ENCODE measurements at regions not wholly inside any gene's neighbourhood (a gene's known extent, or its start where the extent isn't known, plus 50 kb on each side); places are given as distances from the start of the nearest gene placed in this dataset.
"Not testable (repeated sequence)": the region's sequence is repeated elsewhere in the genome, so short reads cannot be mapped to it uniquely, and the experiment has no call there.

DNA sequence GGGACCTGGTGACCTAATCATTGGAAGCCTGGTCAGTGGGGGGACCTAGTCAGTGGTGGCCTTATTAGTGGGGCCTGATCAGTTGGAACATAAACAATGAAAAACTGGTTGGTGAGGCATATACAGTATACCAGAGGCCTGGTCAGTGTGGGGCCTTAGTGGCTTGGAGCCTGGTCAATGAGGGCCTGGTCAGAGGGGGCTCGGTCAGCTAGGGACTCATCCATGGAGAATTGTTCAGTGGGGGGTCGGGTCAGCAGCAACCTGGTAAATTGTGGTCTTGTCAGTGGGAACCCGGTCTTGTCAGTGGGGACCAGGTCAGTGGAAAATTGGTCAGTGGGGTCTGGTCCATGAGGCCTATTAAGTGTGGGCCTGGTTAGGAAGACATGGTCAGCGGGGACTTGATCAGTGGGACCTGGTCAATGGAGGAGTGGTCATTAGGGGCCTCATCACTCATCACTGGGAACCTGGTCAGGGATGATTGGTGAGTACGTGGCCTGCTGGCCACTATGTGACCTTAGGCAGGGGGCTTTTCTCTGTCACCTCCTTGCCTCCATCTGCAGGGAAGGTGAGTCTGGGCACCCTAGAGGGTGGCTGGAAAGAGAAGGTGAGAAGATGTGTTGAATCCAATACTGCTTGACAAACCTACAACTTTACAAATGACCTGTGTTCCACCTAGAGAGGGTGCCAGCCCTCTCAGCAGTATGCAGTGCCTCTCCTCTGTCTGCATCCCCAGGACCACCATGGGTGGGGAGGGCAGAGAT is 573.0 kb downstream of the CWH43 start:
- not testable (repeated sequence) for DNase-seq (ENCODE audit: extremely low read depth, low read depth); H3K4me3 ChIP-seq (replicated peaks; ENCODE audit: low read depth, low read length)

DNA sequence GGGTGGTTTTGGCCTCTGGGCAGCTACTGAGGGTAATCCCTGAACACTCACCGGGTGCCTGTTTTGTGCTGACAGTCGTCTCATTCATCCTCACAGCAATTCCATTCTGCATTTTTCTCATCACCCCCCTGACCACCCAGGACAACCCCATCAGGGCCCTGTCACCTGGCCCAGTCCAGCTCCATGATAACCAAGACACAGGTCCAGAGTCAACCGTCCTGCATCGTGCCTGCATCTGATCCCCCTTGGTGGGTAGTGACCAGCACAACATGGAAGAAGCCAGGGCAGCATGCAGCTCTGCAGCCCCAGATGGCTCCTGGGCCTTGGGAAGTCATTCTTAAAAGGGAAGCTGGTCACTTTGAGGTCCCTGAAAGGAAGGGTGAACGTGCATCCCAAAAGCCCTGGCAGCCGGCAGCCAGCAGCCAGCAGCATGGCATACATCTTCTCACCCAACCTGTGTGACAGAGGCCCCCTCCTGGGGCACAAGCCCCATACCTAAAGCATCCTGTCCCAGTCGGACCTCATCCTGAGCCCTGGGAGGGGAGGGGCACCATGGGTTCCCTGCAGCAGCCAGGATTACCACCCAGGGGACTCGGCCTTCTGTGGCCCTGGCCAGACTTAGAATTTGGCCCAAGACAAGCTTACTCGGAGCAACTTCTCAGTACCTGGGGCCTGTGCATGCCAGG is 574.2 kb downstream of the CWH43 start:
- H3K4me3 ChIP-seq (replicated peaks; ENCODE audit: low read depth, low read length); DNase-seq (ENCODE audit: extremely low read depth, low read depth): not testable (repeated sequence)

DNA sequence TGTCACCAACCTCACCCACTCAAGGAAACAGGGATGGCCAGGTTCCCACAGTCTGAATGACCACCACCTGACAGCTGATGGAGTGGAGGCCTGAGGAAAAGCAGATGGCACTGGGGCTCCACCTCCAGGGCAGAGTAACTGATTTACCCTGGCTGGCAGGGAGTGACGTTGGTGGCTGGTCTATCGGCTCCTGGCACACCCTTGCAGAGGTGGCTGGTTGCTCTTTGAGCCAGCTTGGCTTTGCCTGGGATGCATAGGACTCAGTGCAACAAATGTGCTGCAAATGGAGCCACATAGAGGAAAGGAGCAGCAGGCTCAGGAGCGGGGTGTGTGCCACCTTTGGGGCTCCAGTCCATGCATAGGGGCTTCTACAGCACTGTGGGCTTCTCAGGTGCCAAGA is 574.8 kb downstream of the CWH43 start:
- not testable (repeated sequence) for H3K4me3 ChIP-seq (replicated peaks; ENCODE audit: low read depth, low read length); DNase-seq (ENCODE audit: extremely low read depth, low read depth)

DNA sequence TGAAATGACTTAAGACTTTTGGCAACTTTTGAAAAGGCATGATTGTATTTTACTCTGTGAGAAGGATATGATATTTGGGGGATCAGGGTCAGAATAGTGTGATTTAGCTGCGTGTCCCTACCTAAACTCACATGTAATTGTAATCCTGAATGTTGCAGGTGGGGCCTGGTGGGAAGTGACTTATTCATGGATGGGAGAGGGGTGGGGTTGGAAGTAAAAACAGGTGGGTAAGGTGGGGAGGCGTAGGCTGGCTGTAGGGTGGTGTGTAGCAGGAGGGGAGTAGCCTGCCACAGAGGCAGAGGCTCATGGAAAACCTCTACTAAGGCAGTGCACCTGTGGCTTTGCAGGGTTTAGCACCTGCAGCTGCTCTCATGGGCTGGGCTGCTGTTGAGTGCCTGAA is 584.2 kb downstream of the CWH43 start:
- not testable (repeated sequence) for H3K4me3 ChIP-seq (replicated peaks; ENCODE audit: low read depth, low read length); DNase-seq (ENCODE audit: extremely low read depth, low read depth)

DNA sequence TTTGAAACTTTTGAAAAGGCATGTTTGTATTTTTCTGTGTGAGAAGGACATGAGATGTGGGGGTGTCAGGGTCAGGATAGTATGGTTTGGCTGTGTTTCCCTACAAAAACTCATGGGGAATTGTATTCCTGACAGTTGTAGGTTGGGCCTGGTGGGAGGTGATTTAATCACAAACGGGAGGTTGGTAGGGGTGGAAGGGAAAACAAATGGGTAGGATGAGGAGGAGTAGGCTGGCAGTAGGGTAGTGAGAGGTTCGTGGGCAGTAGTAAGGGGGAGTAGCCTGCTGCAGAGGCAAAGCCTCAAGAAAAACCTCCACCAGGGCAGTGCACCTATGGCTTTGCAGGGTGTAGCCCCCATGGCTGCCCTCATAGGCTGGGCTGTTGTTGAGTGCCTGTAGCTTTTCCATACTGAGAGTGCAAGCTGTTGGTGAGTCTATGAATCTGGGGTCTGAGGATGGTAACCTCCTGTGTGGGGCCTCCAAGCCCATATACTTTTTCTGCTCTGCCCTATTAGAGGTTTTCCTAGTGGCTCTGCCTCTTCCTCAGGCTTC is 587.7 kb downstream of the CWH43 start:
- not testable (repeated sequence) for DNase-seq (ENCODE audit: extremely low read depth, low read depth); H3K4me3 ChIP-seq (replicated peaks; ENCODE audit: low read depth, low read length)

DNA sequence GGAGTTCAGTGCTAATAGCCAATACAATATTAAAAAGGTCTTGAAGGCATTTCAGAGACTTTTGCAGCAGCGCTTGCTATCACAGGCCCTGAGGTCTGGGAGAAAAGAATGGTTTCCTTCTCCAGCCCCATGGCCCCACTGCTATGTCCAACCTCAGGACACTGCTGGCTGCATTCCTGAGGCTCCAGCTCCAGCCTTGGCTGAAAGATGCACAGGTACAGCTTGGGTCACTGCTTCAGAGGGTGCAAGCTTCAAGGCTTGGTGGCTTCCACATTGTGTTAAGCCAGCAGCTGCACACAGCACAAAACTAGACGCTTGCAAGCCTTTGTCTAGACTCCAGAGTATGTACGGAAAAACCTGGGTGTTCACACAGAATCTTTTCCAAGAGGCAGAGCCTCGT is 589.2 kb downstream of the CWH43 start:
- not testable (repeated sequence) for DNase-seq (ENCODE audit: extremely low read depth, low read depth); H3K4me3 ChIP-seq (replicated peaks; ENCODE audit: low read depth, low read length)

DNA sequence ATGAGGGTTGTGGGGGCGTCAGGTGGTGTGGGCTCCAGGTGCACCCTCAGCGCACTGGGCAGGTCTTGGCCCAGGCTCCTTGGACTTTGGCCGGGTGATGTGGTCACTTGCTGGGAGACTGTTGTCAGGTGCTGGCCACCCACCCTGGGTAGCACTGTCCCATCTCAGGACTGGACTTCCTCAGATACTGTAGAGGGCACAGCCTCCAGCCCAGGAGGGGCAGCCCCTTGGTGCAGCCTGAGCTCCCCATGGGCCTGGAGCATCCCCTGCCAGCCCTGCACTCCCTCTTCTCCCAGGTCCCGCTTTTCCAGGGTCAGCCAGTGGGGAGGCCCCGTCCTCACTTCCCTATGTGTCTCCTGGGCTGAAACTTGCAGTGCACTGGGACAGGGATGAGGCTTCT is 592.3 kb downstream of the CWH43 start:
- not testable (repeated sequence) for DNase-seq (ENCODE audit: extremely low read depth, low read depth); H3K4me3 ChIP-seq (replicated peaks; ENCODE audit: low read depth, low read length)

DNA sequence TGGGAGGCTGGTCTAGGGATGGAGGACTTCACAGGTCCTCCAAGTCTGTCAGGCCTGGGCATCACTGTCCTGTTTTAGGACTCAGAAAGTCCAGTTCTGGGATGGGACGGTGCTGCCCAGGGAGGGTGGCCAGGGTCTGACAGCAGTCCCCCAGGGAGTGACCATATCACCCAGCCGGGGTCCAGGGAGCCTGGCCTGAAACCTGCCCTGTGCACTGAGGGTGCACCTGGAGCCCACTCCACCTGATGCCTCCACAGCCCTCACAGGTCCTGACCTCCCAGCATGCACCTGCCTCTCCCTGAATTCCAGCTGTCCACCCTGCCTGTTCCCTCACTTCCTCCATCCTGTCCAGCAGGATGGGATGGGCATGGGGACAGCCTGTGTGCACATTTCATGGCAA is 592.8 kb downstream of the CWH43 start:
- not testable (repeated sequence) for H3K4me3 ChIP-seq (replicated peaks; ENCODE audit: low read depth, low read length); DNase-seq (ENCODE audit: extremely low read depth, low read depth)

DNA sequence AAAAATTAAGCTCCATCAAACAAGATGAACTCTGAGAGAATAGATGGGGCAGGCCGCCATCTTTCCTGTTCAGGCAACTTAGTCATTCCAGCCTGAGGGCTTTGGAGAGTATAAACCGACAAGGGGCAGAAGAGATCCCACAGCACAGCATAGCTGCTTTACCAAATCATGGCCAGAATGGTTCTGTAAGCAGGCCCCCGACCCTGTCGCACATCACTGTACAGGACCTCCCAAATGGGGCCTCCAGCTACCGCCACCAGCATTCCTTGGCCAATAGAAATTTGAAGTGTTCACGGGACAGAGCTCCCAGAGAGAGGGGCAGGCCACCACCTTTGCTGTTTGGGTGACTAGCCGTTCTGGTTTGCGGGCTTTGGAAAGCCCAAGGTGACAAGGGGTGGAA is 594.1 kb downstream of the CWH43 start:
- not testable (repeated sequence) for DNase-seq (ENCODE audit: extremely low read depth, low read depth); H3K4me3 ChIP-seq (replicated peaks; ENCODE audit: low read depth, low read length)

DNA sequence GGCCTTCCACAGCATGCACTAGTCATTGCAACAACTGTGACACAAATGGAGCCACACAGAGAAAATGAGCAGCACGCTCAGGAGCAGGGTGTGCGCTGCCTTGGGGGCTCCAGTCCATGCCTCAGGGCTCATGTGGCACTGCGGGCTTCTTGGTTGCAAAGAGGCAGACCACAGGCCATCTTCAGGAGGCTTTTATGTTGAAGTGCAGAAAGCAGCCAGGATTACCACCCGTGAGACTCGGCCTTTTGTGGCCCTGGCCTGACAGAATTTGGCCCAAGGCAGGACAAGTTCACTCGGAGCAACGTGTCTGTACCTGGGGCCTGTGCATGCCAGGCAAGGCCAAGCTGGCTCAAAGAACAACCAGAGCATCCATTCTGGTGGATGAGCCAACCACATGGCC is 602.3 kb downstream of the CWH43 start:
- DNase-seq (ENCODE audit: extremely low read depth, low read depth); H3K4me3 ChIP-seq (replicated peaks; ENCODE audit: low read depth, low read length): not testable (repeated sequence)

DNA sequence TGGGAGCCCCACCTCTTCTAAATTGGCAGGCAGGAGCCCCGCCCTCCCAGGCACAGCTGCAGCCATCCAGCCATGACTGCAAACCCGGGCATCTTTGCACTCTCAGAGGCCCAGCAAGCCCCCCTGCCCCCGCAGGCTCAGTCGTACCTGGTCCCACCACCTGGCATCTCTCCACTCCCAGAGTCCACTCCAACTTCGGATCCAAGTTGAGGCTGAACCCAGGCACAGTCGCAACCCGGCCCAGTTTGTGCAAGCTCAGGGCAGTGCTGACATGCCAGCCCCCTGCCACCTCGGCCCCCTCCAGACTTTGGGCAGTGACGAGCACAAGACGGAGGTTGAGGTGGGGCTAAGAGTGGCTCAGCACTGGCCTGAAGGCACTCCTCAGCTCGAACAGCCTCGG is 632.4 kb downstream of the CWH43 start:
- not testable (repeated sequence) for H3K4me3 ChIP-seq (replicated peaks; ENCODE audit: low read depth, low read length); DNase-seq (ENCODE audit: extremely low read depth, low read depth)

DNA sequence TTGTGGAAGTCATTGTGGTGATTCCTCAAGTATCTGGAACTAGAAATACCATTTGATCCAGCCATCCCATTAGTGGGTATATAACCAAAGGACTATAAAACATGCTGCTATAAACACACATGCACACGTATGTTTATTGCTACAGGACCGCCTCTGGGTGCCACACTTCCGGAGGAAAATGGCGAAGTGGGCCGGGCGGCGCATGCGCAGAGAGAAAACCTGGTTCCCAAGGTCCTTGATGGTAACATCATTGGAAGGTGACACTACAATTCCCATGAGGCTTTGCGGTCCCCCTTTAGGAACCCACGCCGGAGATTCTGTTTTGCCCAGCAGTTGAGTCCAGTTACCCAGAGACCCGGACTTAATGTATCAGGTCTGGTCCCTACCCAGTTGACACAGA is 640.4 kb downstream of the CWH43 start:
- not testable (repeated sequence) for DNase-seq (ENCODE audit: extremely low read depth, low read depth)

More for the DNA sequence above, 640.4 kb downstream of the CWH43 start:
- not testable (repeated sequence) for H3K4me3 ChIP-seq (replicated peaks; ENCODE audit: low read depth, low read length)
